ENCODE measurements at regions not wholly inside any gene's neighbourhood (a gene's known extent, or its start where the extent isn't known, plus 50 kb on each side); places are given as distances from the start of the nearest gene placed in this dataset.

DNA sequence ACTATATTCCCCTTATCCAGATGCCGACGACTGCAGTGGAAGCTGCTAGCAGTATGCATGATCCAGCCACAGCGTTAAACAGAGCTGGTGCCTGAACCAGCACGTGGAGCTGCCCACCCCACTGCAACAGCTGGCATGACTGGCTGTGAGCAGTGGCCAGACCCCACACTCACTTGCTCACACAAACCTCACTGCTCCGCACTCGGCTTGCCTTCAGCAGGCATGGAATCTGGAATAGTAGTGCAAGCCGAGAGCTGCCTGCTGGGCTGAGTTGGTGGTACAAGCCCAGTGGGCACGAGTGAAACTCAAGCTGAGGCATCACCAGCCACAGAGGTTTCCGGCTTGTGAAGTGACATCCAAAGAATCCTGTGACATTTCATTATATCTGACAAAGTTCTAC, 1197.6 kb downstream of the FAM133A start:
- Histone ChIP-seq H3K9me3 (no peaks in the 10 kb centered on the region), H3K27ac (no peak overlapping the region), H3K27me3 (no peaks in the 10 kb centered on the region), H3K4me1 (no peaks in the 10 kb centered on the region), H3K36me3 (no peaks in the 10 kb centered on the region), H3K4me3 (no peak overlapping the region)
- TF ChIP-seq POLR2A (IDR thresholded peaks at IDR 0.05) = no peak
- TF ChIP-seq, protein P1, sequence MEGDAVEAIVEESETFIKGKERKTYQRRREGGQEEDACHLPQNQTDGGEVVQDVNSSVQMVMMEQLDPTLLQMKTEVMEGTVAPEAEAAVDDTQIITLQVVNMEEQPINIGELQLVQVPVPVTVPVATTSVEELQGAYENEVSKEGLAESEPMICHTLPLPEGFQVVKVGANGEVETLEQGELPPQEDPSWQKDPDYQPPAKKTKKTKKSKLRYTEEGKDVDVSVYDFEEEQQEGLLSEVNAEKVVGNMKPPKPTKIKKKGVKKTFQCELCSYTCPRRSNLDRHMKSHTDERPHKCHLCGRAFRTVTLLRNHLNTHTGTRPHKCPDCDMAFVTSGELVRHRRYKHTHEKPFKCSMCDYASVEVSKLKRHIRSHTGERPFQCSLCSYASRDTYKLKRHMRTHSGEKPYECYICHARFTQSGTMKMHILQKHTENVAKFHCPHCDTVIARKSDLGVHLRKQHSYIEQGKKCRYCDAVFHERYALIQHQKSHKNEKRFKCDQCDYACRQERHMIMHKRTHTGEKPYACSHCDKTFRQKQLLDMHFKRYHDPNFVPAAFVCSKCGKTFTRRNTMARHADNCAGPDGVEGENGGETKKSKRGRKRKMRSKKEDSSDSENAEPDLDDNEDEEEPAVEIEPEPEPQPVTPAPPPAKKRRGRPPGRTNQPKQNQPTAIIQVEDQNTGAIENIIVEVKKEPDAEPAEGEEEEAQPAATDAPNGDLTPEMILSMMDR (IDR thresholded peaks at IDR 0.05) = no peak
- no peak for TF ChIP-seq EP300 (IDR thresholded peaks at IDR 0.05)
- no peak for TF ChIP-seq POLR2AphosphoS5 (IDR thresholded peaks at IDR 0.05)
- intact Hi-C loops (cut with DNase I) = no loop called here
- no peak for DNase-seq
- 88 to 90% methylated on average over 9 of the region's 9 CpGs for WGBS, 2 donors

DNA sequence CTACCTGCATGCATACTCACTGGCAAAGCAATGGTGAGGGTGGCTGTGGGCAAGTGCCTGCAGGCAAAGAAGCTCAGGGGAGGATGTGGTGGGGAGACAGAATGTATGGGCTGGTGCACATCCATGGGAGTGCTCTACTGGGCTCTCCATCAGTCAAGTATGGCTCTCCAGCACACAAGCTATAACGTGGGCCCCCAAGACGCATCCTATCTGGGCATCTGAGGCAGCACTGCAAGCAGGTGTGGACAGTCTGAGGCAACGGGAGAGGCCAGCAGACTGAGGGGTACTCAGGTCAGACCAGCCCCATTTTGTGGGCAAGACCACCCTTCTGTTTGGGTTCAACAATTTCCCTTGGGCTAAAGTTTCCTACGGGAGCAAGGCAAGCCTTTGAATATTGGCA, 1227.8 kb downstream of the FAM133A start:
- Histone ChIP-seq H3K27me3 (no peaks in the 10 kb centered on the region), H3K36me3 (no peaks in the 10 kb centered on the region), H3K4me3 (no peak overlapping the region), H3K9me3 (no peaks in the 10 kb centered on the region), H3K4me1 (no peaks in the 10 kb centered on the region), H3K27ac (no peak overlapping the region)
- DNase-seq = no peak
- WGBS, 2 donors = 82 to 87% methylated on average over 4 of the region's 4 CpGs
- TF ChIP-seq EP300 (IDR thresholded peaks at IDR 0.05) (no peak), POLR2AphosphoS5 (IDR thresholded peaks at IDR 0.05) (no peak)
- intact Hi-C loops (cut with DNase I) = no loop called here

DNA sequence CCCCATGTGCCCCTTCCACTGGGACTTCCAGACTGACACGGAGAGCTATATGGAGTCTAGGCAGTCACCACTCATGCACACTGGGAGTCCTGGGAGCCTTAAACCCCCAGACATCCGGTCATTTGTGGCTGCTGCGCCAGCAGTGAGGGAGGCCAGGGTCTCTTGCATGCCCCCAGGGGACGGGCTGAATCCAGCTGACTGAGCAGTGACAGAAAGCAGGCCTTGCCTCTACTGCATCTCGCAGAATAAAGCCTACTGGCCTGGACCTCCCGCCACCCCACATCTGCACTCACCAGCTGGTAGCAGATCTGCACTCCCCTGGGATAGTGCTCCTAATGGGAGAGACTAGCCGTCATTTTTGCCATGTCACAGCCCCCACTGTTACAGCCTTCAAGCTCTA, 1234.2 kb downstream of the FAM133A start:
- WGBS, 2 donors = 73 to 78% methylated on average over 7 of the region's 7 CpGs
- no peak for TF ChIP-seq EP300 (IDR thresholded peaks at IDR 0.05)
- no peak for TF ChIP-seq POLR2A (IDR thresholded peaks at IDR 0.05)
- TF ChIP-seq, protein P1 (IDR thresholded peaks at IDR 0.05) = no peak
- TF ChIP-seq POLR2AphosphoS5 (IDR thresholded peaks at IDR 0.05) = no peak
- no peak overlapping the region for H3K4me3 ChIP-seq
- no peak for DNase-seq
- intact Hi-C loops (cut with DNase I) = no loop called here
- no peaks in the 10 kb centered on the region for H3K4me1 ChIP-seq
- no peak overlapping the region for H3K27ac ChIP-seq
- no peaks in the 10 kb centered on the region for H3K9me3 ChIP-seq
- H3K36me3 ChIP-seq = no peaks in the 10 kb centered on the region
- no peaks in the 10 kb centered on the region for H3K27me3 ChIP-seq

DNA sequence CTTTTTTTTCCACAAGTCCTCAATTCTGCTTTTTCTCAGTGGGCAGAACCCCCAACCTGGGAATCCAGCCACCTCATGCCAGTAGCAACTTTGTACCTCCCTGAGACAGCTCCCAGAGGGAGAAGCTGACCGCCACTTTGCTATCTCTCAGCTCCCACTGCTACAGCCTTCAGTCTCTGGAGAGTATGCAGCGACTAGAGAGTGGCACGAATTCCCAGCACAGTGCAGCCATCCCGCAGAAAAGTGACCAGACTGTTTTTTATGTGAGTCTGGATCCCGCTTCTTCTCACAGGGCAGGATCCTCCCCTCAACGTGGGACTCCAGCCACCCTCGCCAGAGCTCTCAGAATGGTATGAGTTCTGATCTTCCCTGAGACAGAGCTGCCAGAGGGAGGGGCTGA, 1234.6 kb downstream of the FAM133A start:
- no peak overlapping the region for H3K4me3 ChIP-seq
- H3K27ac ChIP-seq = no peak overlapping the region
- TF ChIP-seq, protein P1 (IDR thresholded peaks at IDR 0.05) = no peak
- TF ChIP-seq EP300 (IDR thresholded peaks at IDR 0.05) (no peak), POLR2A (IDR thresholded peaks at IDR 0.05) (no peak), POLR2AphosphoS5 (IDR thresholded peaks at IDR 0.05) (no peak)
- H3K9me3 ChIP-seq = no peaks in the 10 kb centered on the region
- H3K27me3 ChIP-seq = no peaks in the 10 kb centered on the region
- DNase-seq = no peak
- WGBS, 2 donors = 85 to 86% methylated on average over 7 of the region's 7 CpGs
- H3K4me1 ChIP-seq = no peaks in the 10 kb centered on the region
- no peaks in the 10 kb centered on the region for H3K36me3 ChIP-seq
- intact Hi-C loops (cut with DNase I) = no loop called here

DNA sequence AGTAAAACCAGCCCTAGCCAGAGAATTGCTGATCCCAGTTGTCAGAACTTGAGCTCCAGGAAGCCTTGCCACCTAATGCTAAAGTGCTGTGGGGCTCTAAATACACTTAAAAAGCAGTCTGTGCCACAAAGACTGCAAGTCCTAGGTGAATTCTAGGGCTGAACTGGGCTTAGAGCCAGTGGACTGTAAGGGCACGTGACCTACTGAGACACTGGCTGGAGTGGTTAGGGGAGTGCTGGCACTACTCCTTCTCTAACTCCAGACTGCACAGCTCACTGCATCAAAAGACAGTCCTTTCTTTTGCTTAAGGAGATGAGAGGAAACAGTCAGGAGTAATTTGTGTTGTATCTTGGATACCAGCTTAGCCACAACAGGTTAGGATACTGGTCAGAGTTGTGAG, 1240.2 kb downstream of the FAM133A start:
- Histone ChIP-seq H3K36me3 (no peaks in the 10 kb centered on the region), H3K27ac (no peak overlapping the region), H3K27me3 (no peaks in the 10 kb centered on the region), H3K9me3 (no peaks in the 10 kb centered on the region), H3K4me3 (no peak overlapping the region), H3K4me1 (peaks cover 0 to 4% (median 0%) of the 10 kb centered on the region in 4 donors)
- WGBS, 2 donors = 59 to 71% methylated on average over 1 of the region's 1 CpG
- intact Hi-C loops (cut with DNase I) = no loop called here
- TF ChIP-seq POLR2AphosphoS5 (IDR thresholded peaks at IDR 0.05) (no peak), POLR2A (IDR thresholded peaks at IDR 0.05) (no peak), EP300 (IDR thresholded peaks at IDR 0.05) (no peak)
- TF ChIP-seq, protein P1 (IDR thresholded peaks at IDR 0.05) = no peak
- DNase-seq = no peak

All from sigmoid colon (tissue), 6 donors.